NCI-H526 (cell line): ENCODE measurements at regions not wholly inside any gene's neighbourhood (a gene's known extent, or its start where the extent isn't known, plus 50 kb on each side); places are given as distances from the start of the nearest gene placed in this dataset.
"Not testable (repeated sequence)": the region's sequence is repeated elsewhere in the genome, so short reads cannot be mapped to it uniquely, and the experiment has no call there.

Experiments used
- DNase-seq, 2 experiments: peaks; one replicate each; lab custom pipeline; 2025; lab: John Stamatoyannopoulos, UW

- DNase-seq, result no peak
Measured at GRCh38 chr20:53695797-53696527, 102.3 kb upstream of the ZNF217 start.

- DNase-seq, result no peak
Measured at GRCh38 chr20:53693262-53693871, 99.7 kb upstream of the ZNF217 start.

GRCh38 chr20:53692465-53693067 is 98.9 kb upstream of the ZNF217 start:
- DNase-seq, result no peak

GRCh38 chr20:53691811-53692192 is 98.2 kb upstream of the ZNF217 start:
- no peak for DNase-seq

GRCh38 chr20:53691060-53691810 is 97.6 kb upstream of the ZNF217 start:
- no peak for DNase-seq

GRCh38 chr20:53688085-53688484 is 94.4 kb upstream of the ZNF217 start:
- DNase-seq, result no peak

- DNase-seq, result no peak
Measured at GRCh38 chr20:53685070-53685595, 91.5 kb upstream of the ZNF217 start.

GRCh38 chr20:53683506-53683905 is 89.9 kb upstream of the ZNF217 start:
- DNase-seq, result no peak

- no peak for DNase-seq
Measured at GRCh38 chr20:53681352-53682212, 87.9 kb upstream of the ZNF217 start.

- no peak for DNase-seq
Measured at GRCh38 chr20:53679597-53680309, 86.1 kb upstream of the ZNF217 start.

- peak in 1 of 2 experiments; percentile 19 for DNase-seq
Measured at GRCh38 chr20:53678990-53679596, 85.5 kb upstream of the ZNF217 start.

GRCh38 chr20:53678315-53678989 is 84.8 kb upstream of the ZNF217 start:
- peak; percentile 22 to 72 for DNase-seq

- peak; percentile 39 to 55 for DNase-seq
Measured at GRCh38 chr20:53677447-53678314, 84.0 kb upstream of the ZNF217 start.

GRCh38 chr20:53676987-53677386 is 83.3 kb upstream of the ZNF217 start:
- no peak for DNase-seq

GRCh38 chr20:53676519-53676822 is 82.8 kb upstream of the ZNF217 start:
- DNase-seq, result no peak

GRCh38 chr20:53672484-53673129 is 79.0 kb upstream of the ZNF217 start:
- DNase-seq, result no peak

GRCh38 chr20:53671370-53671769 is 77.7 kb upstream of the ZNF217 start:
- no peak for DNase-seq

- DNase-seq, result not testable (repeated sequence)
Measured at GRCh38 chr20:53669517-53670313, 76.1 kb upstream of the ZNF217 start.
